GM18907 (cell line): ENCODE measurements at regions not wholly inside any gene's neighbourhood (a gene's known extent, or its start where the extent isn't known, plus 50 kb on each side); places are given as distances from the start of the nearest gene placed in this dataset.
A peak's percentile ranks its signal among the peaks of the same experiment; 100 is the strongest.

ENCODE experiments used
- ATAC-seq: cut with Tn5 transposase; IDR thresholded peaks from one replicate; pipeline ENCODE4 v1.9.1; 2021; ENCODE audit warnings: mild to moderate bottlenecking, moderate library complexity; ENCODE audit not compliant: unreplicated experiment

- peak; percentile 54 for ATAC-seq
These were observed 91.8 kb upstream of the TNC start for GRCh38 chr9:115209601-115210306.

- no peak for ATAC-seq
These were observed 92.7 kb upstream of the TNC start for GRCh38 chr9:115210699-115211098.

GRCh38 chr9:115211413-115212124 is 93.6 kb upstream of the TNC start:
- ATAC-seq = peak; percentile 73

GRCh38 chr9:115212125-115212605 is 94.2 kb upstream of the TNC start:
- no peak for ATAC-seq

DNA sequence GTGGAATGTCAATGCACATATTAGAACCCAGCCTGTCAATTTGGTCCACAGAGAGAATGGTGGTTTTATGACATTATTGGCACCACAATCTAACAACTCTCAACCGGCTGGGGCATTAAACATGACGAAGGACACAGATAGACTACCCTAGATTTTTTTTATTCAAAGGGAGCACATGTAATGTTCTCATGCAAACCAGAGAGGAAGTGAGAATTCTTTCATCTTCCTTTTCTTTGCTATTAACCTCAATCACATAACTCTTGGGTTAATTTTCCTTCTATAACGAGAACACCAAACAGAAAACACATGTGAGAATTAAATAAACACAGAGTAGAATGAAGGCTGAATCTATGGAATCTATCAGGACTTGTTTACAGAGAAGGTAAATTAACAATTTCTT is 94.9 kb upstream of the TNC start:
- ATAC-seq = no peak

DNA sequence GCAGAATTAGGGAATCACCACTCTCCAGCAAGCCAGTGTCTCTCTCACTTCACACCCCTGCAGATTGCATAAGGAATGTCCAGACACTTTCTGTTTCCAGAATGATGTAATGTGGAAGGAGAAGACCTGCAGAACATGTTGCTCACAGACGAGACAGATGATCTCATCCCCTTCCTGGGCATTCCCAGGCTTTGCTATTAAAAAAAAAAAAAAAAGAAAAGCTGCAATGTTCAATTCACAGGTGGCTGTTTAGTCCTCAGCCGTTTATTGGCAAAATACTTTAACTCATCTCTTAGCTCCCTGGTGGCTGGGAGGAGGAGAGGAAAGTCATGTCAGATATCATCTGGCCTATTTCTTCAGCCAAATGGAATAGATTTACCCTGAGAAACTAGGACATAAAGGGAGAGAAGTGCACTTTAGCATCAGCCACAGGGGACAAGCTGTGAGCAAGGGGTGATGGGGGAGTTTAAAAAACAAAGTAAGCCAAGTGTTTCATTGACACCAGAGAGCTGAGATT is 95.9 kb upstream of the TNC start:
- no peak for ATAC-seq

DNA sequence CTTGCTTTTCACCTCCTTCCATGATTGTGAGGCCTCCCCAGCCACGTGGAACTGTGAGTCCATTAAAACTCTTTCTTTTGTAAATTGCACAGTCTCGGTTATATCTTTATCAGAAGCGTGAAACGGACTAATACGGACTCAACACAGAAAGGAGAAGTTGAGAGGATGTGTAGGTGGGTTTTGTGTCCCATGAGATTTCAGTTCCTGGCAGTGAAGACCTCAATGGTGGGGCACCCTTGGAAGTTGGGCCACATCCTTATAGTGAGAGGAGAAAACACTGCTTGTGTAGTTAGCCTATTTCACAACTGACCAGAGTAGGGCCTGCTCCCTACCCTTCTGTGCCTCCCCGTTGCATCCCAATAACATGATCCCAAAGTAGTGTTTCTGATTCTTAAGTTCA is 98.9 kb upstream of the TNC start:
- ATAC-seq = no peak

GRCh38 chr9:115220319-115221005 is 102.5 kb upstream of the TNC start:
- no peak for ATAC-seq

DNA sequence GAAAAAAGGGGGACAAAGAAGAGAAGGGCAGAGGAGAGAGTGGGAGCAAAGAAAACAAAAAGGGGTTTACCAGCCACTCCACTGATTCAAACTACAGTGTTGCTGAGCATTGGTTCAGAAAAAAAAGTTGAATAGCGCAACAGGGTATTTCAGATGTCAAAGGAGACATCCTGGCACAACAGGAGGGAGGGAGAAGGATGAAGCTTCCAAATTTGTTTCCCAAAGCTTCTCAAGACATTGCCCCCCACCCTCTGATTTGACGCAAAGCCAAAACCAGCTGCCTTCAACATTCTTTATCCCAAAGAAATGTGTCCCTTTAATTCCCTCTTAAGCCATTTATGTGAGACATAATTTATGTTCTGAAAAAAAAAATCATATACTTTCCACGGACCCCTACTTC is 105.5 kb upstream of the TNC start:
- ATAC-seq = no peak

GRCh38 chr9:115225459-115226116 is 107.6 kb upstream of the TNC start:
- no peak for ATAC-seq

DNA sequence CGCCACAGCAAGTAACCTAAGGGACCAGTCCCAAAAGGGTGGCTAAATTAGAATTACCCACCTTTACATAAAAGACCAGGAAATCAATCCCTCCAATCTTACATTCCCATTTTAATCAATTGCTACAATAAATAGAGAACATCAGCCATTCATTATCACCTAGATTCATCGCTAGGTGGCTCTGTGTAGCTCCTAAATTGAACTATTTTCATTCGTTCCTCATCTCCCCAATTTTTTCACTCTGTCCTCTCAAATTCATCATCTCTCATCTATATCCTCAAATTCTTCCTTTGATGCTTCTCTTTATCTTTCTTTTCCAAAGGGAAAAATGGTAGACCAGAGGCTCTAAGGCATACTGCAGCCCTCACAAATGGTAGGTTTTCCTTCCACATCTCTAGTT is 108.2 kb upstream of the TNC start:
- no peak for ATAC-seq

DNA sequence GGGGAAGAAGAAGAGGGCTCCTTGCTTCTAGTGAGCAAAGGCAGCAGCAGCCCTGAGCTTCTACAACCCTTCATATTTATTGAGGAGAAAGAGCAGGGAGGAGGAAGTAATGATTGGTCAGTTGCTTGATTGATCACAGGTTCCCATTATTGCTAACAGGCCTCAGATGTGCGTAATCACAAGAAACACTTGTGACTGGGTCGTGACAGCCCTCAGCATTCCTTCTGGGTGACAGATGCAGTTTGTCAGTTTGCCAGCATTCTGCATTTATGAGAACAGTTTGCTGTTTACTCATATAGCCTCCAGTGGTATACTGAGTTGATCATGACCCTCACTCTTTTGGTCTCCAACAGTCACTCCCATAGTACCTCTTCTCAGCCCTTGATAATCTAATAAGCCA is 111.5 kb upstream of the TNC start:
- no peak for ATAC-seq

DNA sequence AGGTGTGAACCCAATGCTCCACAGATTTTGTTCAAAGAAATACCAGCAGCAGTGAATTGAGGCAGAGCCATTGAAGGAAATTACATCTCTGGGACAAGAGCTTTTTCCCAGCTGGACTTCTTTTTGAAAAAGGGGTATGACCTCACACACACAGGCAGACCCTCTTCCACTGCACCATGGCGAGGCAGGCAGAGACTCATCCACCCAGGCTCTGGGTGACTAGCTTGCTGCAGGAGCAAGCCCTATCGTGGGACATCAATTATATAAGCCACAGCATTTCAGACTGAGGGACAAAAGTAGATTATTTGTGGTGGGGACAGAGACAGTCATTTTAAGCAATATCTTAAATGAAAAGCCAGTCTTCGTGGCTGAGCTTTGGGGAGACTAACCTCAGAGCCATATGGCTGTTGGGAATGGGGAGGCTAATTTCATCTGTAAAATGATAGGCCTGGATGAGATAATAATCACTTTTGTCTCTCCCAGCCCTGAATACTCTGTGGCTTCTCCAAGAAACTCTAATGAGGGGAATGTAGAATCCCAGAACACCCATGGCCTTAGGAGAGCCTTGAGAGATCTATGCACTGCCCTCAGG is 113.1 kb upstream of the TNC start:
- no peak for ATAC-seq

- ATAC-seq = no peak
These were observed 114.3 kb upstream of the TNC start for GRCh38 chr9:115232181-115232774.

DNA sequence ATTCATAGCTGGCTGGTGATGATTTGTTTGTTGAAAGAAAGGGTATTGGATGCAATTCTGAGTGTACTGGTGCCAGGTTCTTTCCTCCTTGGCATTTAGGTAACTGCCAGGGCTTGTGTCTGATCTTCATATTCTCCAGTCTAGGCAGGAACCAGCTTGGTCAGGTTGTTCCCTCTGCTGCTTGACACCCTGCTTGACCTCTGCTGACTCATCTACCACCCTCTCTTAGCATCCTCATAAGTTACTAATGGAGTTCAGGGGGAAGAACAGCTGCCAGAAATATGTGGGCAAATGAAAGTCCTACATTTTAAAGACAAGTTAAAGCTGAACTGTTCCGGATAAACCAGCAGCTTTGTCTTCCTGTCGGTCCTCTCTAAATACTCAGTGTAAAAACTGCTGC is 116.1 kb upstream of the TNC start:
- peak; percentile 97 for ATAC-seq

- no peak for ATAC-seq
These were observed 117.3 kb upstream of the TNC start for GRCh38 chr9:115235221-115235620.

GRCh38 chr9:115237385-115237998 is 119.5 kb upstream of the TNC start:
- ATAC-seq = no peak

GRCh38 chr9:115240676-115241075 is 122.7 kb upstream of the TNC start:
- no peak for ATAC-seq

DNA sequence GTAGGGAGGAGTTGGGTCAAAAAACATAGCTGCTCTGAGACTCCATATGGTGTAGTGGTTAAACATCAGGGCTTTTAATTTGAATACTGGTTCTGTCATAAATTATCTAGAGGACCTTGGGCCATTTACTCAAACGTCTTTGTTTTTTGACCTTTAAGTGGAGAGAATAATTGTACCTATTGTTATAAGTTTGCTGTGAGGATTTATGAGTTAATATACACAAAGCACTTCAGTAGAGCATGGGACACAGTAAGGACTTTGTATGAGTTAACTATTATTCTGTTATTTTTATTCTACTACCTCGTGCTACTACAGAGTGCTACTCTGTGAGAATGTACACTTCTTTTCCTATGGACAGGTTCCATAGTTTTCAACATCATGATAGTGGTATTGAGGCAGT is 123.7 kb upstream of the TNC start:
- no peak for ATAC-seq

DNA sequence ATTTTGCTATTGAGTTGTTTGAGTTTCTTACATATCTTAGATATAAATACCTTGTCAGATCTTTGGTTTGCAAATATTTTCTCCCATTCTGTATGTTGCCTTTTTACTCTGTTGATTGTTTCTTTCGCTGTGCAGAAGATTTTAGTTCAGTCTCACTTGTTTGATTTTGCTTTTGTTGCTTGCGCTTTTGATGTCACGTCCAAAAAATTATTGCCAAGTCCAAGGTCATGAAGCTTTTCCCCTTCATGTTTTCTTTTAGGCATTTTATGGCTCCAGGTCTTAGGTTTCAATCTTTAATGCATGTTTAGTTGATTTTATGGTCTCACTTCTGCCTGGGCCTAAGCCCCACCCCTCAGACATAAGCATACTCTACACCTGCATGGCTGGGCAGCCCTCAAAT is 131.5 kb upstream of the TNC start:
- ATAC-seq = no peak
